Endothelial cell of umbilical vein (primary cell): ENCODE measurements at regions not wholly inside any gene's neighbourhood (a gene's known extent, or its start where the extent isn't known, plus 50 kb on each side); places are given as distances from the start of the nearest gene placed in this dataset.

Source experiments
- BruUV-seq: library from RNA; stranded (reverse); fragments of 400-500 nt; replicated peaks from 2 replicates; lab custom pipeline; 2021; lab: Mats Ljungman, UMichigan
- CTCF ChIA-PET: fragments of 300-600, 350-600 bp; sonication (Branson Sonifier 250); formaldehyde crosslinking; loops from one replicate; lab custom pipeline; 2021; ENCODE audit warnings: antibody characterized with exemption, inconsistent platforms; lab: Charles Lee
- POLR2A ChIA-PET: fragments of 300-600, 350-600 bp; sonication (Branson Sonifier 250); formaldehyde crosslinking; loops from one replicate; lab custom pipeline; 2021; ENCODE audit warnings: antibody characterized with exemption, inconsistent platforms; lab: Charles Lee
- DNase-seq: peaks from one replicate; pipeline ENCODE4 v3.0.0-alpha.2; 2011; ENCODE audit warnings: low read depth, low spot score
- FAIRE-seq: peaks from 2 replicates; lab custom pipeline; 2011; peaks lifted over from hg19 to GRCh38; lab: Jason Lieb, UNC
- H2AFZ ChIP-seq: 2 replicates; pipeline ENCODE4 v1.6.0; 2012; ENCODE audit warnings: low read depth, low read length, control low read depth, inconsistent platforms
- H3K27ac ChIP-seq: 2 replicates; pipeline ENCODE4 v1.5.1; 2011; ENCODE audit warnings: low read depth, mild to moderate bottlenecking, control low read depth, low read length, moderate library complexity; ENCODE audit not compliant: insufficient read depth
- H3K27me3 ChIP-seq, 2 experiments: 2 replicates each; pipeline versions ENCODE4 v1.6.0 to v1.6.1; 2011; ENCODE audit warnings: low read length in 2 of 2, mixed read lengths in 1 of 2; ENCODE audit not compliant: control insufficient read depth in 2 of 2, insufficient read depth in 2 of 2
- H3K36me3 ChIP-seq, 2 experiments: 2 replicates in 1 of 2; 3 replicates in 1 of 2; pipeline ENCODE4 v1.5.1; 2011; ENCODE audit warnings: low read length in 2 of 2, mild to moderate bottlenecking in 1 of 2, moderate library complexity in 1 of 2; ENCODE audit not compliant: control insufficient read depth in 2 of 2, insufficient read depth in 2 of 2; ENCODE audit errors: extremely low read depth in 1 of 2
- H3K4me1 ChIP-seq: 3 replicates; pipeline ENCODE4 v1.5.1; 2011; ENCODE audit warnings: mild to moderate bottlenecking, low read length; ENCODE audit not compliant: control insufficient read depth, insufficient read depth; ENCODE audit errors: extremely low read depth
- H3K4me2 ChIP-seq: 2 replicates; pipeline ENCODE4 v1.6.1; 2011; ENCODE audit warnings: low read length, control low read depth, mixed read lengths; ENCODE audit not compliant: insufficient read depth
- H3K4me3 ChIP-seq, 3 experiments: fragments of 200-600 bp in 1 of 3; sonication (generic), shearing (Covaris generic) in 1 of 3; replicated peaks in 1 of 3; 2 replicates each; pipeline ENCODE4 v1.5.1; 2011 to 2016; ENCODE audit warnings: control low read depth in 3 of 3, low read length in 3 of 3, mild to moderate bottlenecking in 2 of 3, inconsistent platforms in 1 of 3, low read depth in 1 of 3, moderate library complexity in 1 of 3; ENCODE audit not compliant: insufficient read depth in 1 of 3
- H3K79me2 ChIP-seq: 2 replicates; pipeline ENCODE4 v1.6.0; 2012; ENCODE audit warnings: low read length, inconsistent platforms; ENCODE audit not compliant: control insufficient read depth, insufficient read depth
- H3K9ac ChIP-seq: replicated peaks from 2 replicates; pipeline ENCODE3; 2011; ENCODE audit warnings: low read length, control low read depth; ENCODE audit not compliant: insufficient read depth; ENCODE audit errors: extremely low read depth
- H3K9me1 ChIP-seq: replicated peaks from 3 replicates; pipeline ENCODE4 v1.6.0; 2011; ENCODE audit warnings: mild to moderate bottlenecking, low read length; ENCODE audit not compliant: control insufficient read depth, insufficient read depth; ENCODE audit errors: extremely low read depth
- H3K9me3 ChIP-seq: replicated peaks from 2 replicates; pipeline ENCODE4 v1.5.1; 2012; ENCODE audit warnings: low read length, inconsistent platforms; ENCODE audit not compliant: control insufficient read depth, insufficient read depth
- H4K20me1 ChIP-seq: replicated peaks from 2 replicates; pipeline ENCODE3; 2011; ENCODE audit warnings: mild to moderate bottlenecking, low read length; ENCODE audit not compliant: control insufficient read depth, insufficient read depth; ENCODE audit errors: extremely low read depth
- CTCF ChIP-seq, 2 donors: IDR thresholded peaks; 1 replicate in 1 of 2; 2 replicates in 1 of 2; pipeline ENCODE4 v1.5.1; 2011; ENCODE audit warnings: low read length in 2 of 2, mild to moderate bottlenecking in 2 of 2, moderate library complexity in 2 of 2, control low read depth in 1 of 2, inconsistent platforms in 1 of 2, low read depth in 1 of 2; ENCODE audit not compliant: insufficient read depth in 1 of 2; ENCODE audit errors: extremely low read depth in 1 of 2
- EZH2 ChIP-seq: IDR thresholded peaks from 2 replicates; pipeline ENCODE4 v1.6.1; 2012; ENCODE audit warnings: borderline replicate concordance, low read depth, mild to moderate bottlenecking, moderate library complexity, low read length, inconsistent platforms; ENCODE audit not compliant: severe bottlenecking
- FOS ChIP-seq: IDR thresholded peaks from 2 replicates; pipeline ENCODE4 v1.6.1; 2011; ENCODE audit warnings: mild to moderate bottlenecking, low read length, moderate library complexity, borderline replicate concordance; ENCODE audit not compliant: insufficient read depth
- GATA2 ChIP-seq: IDR thresholded peaks from 2 replicates; pipeline ENCODE4 v1.7.0; 2011; ENCODE audit warnings: low read depth, mild to moderate bottlenecking, moderate library complexity, mixed read lengths, low read length; ENCODE audit not compliant: insufficient read length, insufficient read depth
- JUN ChIP-seq: IDR thresholded peaks from 2 replicates; pipeline ENCODE4 v1.6.1; 2011; ENCODE audit warnings: borderline replicate concordance, low read depth; ENCODE audit not compliant: insufficient read length, insufficient read depth
- MYC ChIP-seq: IDR thresholded peaks from one replicate; pipeline ENCODE4 v1.6.1; 2011; ENCODE audit warnings: mild to moderate bottlenecking, low read depth, low read length
- POLR2A ChIP-seq: IDR thresholded peaks from 2 replicates; pipeline ENCODE4 v1.6.1; 2012; ENCODE audit warnings: low read depth, mild to moderate bottlenecking, control low read depth, low read length
- POLR2AphosphoS5 ChIP-seq: IDR thresholded peaks from 2 replicates; pipeline ENCODE4 v1.6.1; 2012; ENCODE audit warnings: low read depth, mild to moderate bottlenecking, control low read depth, low read length, moderate library complexity; ENCODE audit not compliant: insufficient read depth
- dilution Hi-C: fragments of 300-500 bp; cut with MboI; formaldehyde crosslinking; loops from one replicate; pipeline ENCODE4 v1.15.0; 2019; ENCODE audit warnings: low sequenced_read_pairs; ENCODE audit not compliant: extremely low pct_ligation_motif_present
- intact Hi-C: fragments of 100-400 bp; cut with micrococcal nuclease; formaldehyde crosslinking; loops from one replicate; pipeline ENCODE4 v1.10.0; 2022
- TF ChIP-seq, protein P1 (sequence below): IDR thresholded peaks from 2 replicates; pipeline ENCODE4 v1.6.1; 2011; ENCODE audit not compliant: insufficient read depth, insufficient read length

- FAIRE-seq (no peak), DNase-seq (no peak)
- no peak overlapping the region for H3K27ac ChIP-seq
- POLR2A ChIA-PET = no interaction called here
- no peaks in the 10 kb centered on the region for H3K9me1 ChIP-seq
- no peak overlapping the region for H2AFZ ChIP-seq
- no peak overlapping the region for H3K9ac ChIP-seq
- H3K79me2 ChIP-seq = no peaks in the 10 kb centered on the region
- intact Hi-C loops = no loop called here
- no peak overlapping the region for H3K4me2 ChIP-seq
- no peak overlapping the region for H3K4me3 ChIP-seq
- dilution Hi-C loops = no loop called here
- no peaks in the 10 kb centered on the region for H3K4me1 ChIP-seq
- TF ChIP-seq GATA2 = no peak
- no peak for TF ChIP-seq FOS
- no peak for TF ChIP-seq JUN
- no peak for TF ChIP-seq CTCF (IDR thresholded peaks at IDR 0.05; ENCODE audit: extremely low read depth in 1 of 2, insufficient read depth in 1 of 2, low read depth in 1 of 2, low read length in 2 of 2)
- TF ChIP-seq, protein P1, sequence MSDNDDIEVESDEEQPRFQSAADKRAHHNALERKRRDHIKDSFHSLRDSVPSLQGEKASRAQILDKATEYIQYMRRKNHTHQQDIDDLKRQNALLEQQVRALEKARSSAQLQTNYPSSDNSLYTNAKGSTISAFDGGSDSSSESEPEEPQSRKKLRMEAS = no peak
- TF ChIP-seq POLR2AphosphoS5 = no peak
- no peak for TF ChIP-seq MYC
- no peak for TF ChIP-seq POLR2A
- TF ChIP-seq EZH2 = no peak
- no peaks in the 10 kb centered on the region for H3K9me3 ChIP-seq
- H3K36me3 ChIP-seq = no peaks in the 10 kb centered on the region
- BruUV-seq = no TSS peak
- CTCF ChIA-PET = no interaction called here
- H4K20me1 ChIP-seq = no peaks in the 10 kb centered on the region
- H3K27me3 ChIP-seq = no peaks in the 10 kb centered on the region
These were observed 586.7 kb downstream of the GBA3 start for GRCh38 chr4:23279377-23279986.
